Gastrocnemius medialis (tissue), 4 donors: ENCODE measurements at regions not wholly inside any gene's neighbourhood (a gene's known extent, or its start where the extent isn't known, plus 50 kb on each side); places are given as distances from the start of the nearest gene placed in this dataset.

ENCODE experiments used
- ATAC-seq, 2 donors: fragments of 150-250 bp; one replicate each; pipeline ENCODE4 v1.9.1; 2016
- DNase-seq, 2 donors: peaks; one replicate each; pipeline ENCODE4 v3.0.0-alpha.2; 2019
- H3K27ac ChIP-seq, 4 donors: fragments of 200-600 bp; sonication (generic); 1 replicate in 1 of 4; 2 replicates in 3 of 4; pipeline ENCODE4 v1.5.1; 2016 to 2018; ENCODE audit warnings: mild to moderate bottlenecking in 2 of 4, moderate library complexity in 1 of 4
- H3K27me3 ChIP-seq, 3 donors: fragments of 200-600 bp; sonication (generic) in 2 of 3; 1 replicate in 1 of 3; 2 replicates in 2 of 3; pipeline versions ENCODE4 v1.5.1 to v1.6.0; 2016 to 2019; ENCODE audit warnings: mild to moderate bottlenecking in 1 of 3, moderate library complexity in 1 of 3
- H3K36me3 ChIP-seq, 2 donors: fragments of 200-600 bp; sonication (generic) in 1 of 2; one replicate each; pipeline ENCODE4 v1.5.1; 2017 to 2018
- H3K4me1 ChIP-seq, 2 donors: fragments of 200-600 bp; sonication (generic) in 1 of 2; one replicate each; pipeline ENCODE4 v1.5.1; 2016 to 2017; ENCODE audit warnings: mild to moderate bottlenecking in 2 of 2
- H3K4me3 ChIP-seq, 4 donors: fragments of 200-600 bp; sonication (generic) in 3 of 4; 1 replicate in 1 of 4; 2 replicates in 3 of 4; pipeline ENCODE4 v1.5.1; 2016 to 2019; ENCODE audit warnings: mild to moderate bottlenecking in 2 of 4
- H3K9me3 ChIP-seq, 3 donors: fragments of 200-600 bp; sonication (generic) in 2 of 3; 1 replicate in 1 of 3; 2 replicates in 2 of 3; pipeline ENCODE4 v1.5.1; 2016 to 2019
- CTCF ChIP-seq, 5 experiments: fragments of 450-650 bp in 3 of 5; fragments of 200-600 bp in 2 of 5; sonication (generic) in 2 of 5; IDR thresholded peaks in 4 of 5; conservative IDR thresholded peaks in 1 of 5; 1 replicate in 4 of 5; 2 replicates in 1 of 5; pipeline ENCODE4 v1.5.1; 2016 to 2019; ENCODE audit warnings: antibody characterized with exemption in 5 of 5, mild to moderate bottlenecking in 3 of 5, moderate library complexity in 3 of 5
- POLR2A ChIP-seq, 2 donors: fragments of 450-650 bp; IDR thresholded peaks; one replicate each; pipeline ENCODE4 v1.6.1; 2017; ENCODE audit warnings: antibody characterized with exemption in 2 of 2, mild to moderate bottlenecking in 2 of 2, moderate library complexity in 2 of 2
- in situ Hi-C, 4 donors: fragments of 200-750 bp; cut with MboI; loops; one replicate each; pipeline versions ENCODE4 v1.15.0 to v1.8.0; 2017; ENCODE audit warnings: low sequenced_read_pairs in 4 of 4
- intact Hi-C: fragments of 100-400 bp; cut with DNase I; formaldehyde crosslinking; loops from one replicate; pipeline ENCODE4 v1.15.1; 2023; ENCODE audit warnings: low total_unique reads

DNA sequence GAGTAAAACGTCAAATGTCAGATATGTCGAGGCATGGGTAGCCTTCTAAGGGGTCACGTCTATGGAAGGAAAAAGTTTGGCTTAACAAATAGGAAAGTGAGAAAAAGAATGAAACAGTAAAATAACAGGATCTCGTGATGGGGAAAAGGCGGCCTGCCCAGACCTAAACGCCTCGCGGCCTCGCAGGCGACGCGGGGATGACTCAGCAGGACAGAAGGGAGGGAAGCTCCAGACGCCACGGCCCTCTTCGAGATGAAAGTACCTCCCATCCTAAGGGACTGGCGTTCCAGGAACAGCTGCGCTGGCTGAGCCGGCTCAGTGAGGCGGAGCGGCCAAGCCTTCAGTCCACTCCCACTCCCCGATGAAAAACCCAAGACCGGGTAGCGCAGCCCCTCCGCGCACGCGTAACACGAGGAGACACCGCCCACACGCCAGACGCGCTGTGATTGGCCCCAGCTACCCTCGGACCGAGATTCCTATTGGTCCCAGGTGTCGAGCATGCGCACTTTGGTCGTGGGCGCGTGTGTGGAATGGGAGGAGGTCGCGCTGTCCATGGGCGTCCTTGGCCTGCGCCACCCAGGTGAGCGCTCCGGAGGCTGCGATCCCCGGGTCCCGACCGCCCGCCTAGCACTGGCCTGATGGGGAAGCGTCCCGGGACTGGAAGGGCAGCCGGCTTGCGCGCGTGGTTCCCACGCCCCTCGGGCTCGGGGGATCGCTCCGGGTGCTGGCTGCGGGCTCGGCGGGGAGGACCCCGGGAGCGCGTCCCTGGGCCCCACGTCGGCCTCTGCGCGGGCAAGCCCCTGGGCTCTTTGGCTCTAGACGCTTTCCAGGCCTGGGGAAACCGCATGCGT, 588.5 kb downstream of the MTRR start:
- H3K4me3 ChIP-seq = peak overlapping the region; percentile 63 to 77 (median 68)
- in situ Hi-C loops = loop anchor here in 1 of 4 donors (25.0 kb wide), 1 partner anchor 595 kb away; the partner anchor contains the start of genes CFAP90, FASTKD3 and MTRR
- peak; percentile 94 to 96 for ATAC-seq

DNA sequence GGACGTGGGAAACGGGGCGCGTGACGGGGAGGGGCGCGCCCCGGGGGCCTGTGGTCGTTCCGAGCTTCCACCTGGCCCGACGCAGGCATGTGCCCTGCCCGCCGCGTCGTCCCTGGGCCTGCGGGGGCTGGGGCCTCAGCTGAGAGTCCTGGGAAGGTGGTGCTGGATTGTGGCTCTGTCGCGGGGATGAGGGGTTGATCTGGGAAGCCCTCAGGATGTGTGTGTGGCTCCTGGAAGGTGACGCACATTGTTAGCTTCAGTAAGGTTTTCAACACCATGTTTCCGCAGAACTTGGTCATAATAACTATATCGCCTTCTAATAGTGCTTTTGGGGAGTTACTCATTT, 589.1 kb downstream of the MTRR start:
- peaks cover 0 to 19% of the 10 kb centered on the region in 2 donors for H3K36me3 ChIP-seq
- TF ChIP-seq CTCF (IDR thresholded peaks at IDR 0.05 in 4 of 5, conservative IDR thresholded peaks at IDR 0.05 in 1 of 5) (no peak), POLR2A (IDR thresholded peaks at IDR 0.05) (no peak)
- H3K4me1 ChIP-seq = peaks cover 0 to 12% of the 10 kb centered on the region in 2 donors
- peak overlapping the region; percentile 82 to 92 (median 85) for H3K27ac ChIP-seq
- no peaks in the 10 kb centered on the region for H3K27me3 ChIP-seq
- ATAC-seq = peak; percentile 19 to 28
- peak overlapping the region; percentile 63 to 77 (median 68) for H3K4me3 ChIP-seq
- intact Hi-C loops (no loop called here), in situ Hi-C loops (loop anchor here in 1 of 4 donors (25.0 kb wide), 1 partner anchor 596 kb away; the partner anchor contains the start of genes CFAP90, FASTKD3 and MTRR)
- peak in 1 of 2 donors; percentile 2 for DNase-seq
- no peaks in the 10 kb centered on the region for H3K9me3 ChIP-seq

More for the DNA sequence above, 588.5 kb downstream of the MTRR start:
- H3K27ac ChIP-seq = peak overlapping the region; percentile 82 to 92 (median 85)
- DNase-seq = peak; percentile 90 to 92
- peaks cover 0 to 16% of the 10 kb centered on the region in 2 donors for H3K36me3 ChIP-seq
- no peaks in the 10 kb centered on the region for H3K27me3 ChIP-seq
- TF ChIP-seq POLR2A (IDR thresholded peaks at IDR 0.05) = peak; percentile 62 to 90
- TF ChIP-seq CTCF (IDR thresholded peaks at IDR 0.05 in 4 of 5, conservative IDR thresholded peaks at IDR 0.05 in 1 of 5) = no peak
- peaks cover 0 to 12% of the 10 kb centered on the region in 2 donors for H3K4me1 ChIP-seq
- intact Hi-C loops = no loop called here
- H3K9me3 ChIP-seq = no peaks in the 10 kb centered on the region

DNA sequence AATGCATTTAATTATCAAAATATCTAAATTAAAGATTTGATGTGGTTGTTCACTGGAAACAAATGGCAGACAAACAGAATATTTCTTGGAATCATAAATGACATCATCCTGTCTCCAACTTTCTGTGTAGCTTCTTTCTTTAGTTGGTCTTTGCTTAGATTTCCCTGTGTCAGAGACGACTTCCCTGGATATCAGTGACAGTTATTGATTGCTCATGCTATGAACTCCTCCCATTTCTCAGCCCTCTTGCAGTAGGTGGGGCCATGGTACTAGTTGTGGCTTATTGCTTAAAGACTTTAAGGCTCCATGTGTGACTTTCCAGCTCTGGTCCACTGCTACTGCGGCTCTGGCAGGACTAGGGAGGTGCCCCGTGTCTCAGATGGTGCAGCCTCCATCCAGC, 592.6 kb downstream of the MTRR start:
- H3K9me3 ChIP-seq = no peaks in the 10 kb centered on the region
- no peak overlapping the region for H3K4me3 ChIP-seq
- H3K27me3 ChIP-seq = no peaks in the 10 kb centered on the region
- peaks cover 0 to 12% of the 10 kb centered on the region in 2 donors for H3K4me1 ChIP-seq
- no peak for DNase-seq
- no peak for TF ChIP-seq CTCF (IDR thresholded peaks at IDR 0.05 in 4 of 5, conservative IDR thresholded peaks at IDR 0.05 in 1 of 5)
- TF ChIP-seq POLR2A (IDR thresholded peaks at IDR 0.05) = no peak
- intact Hi-C loops = no loop called here
- ATAC-seq = no peak
- in situ Hi-C loops = loop anchor here in 1 of 4 donors (25.0 kb wide), 1 partner anchor 599 kb away; the partner anchor contains the start of genes CFAP90, FASTKD3 and MTRR
- H3K36me3 ChIP-seq = peaks cover 0 to 19% of the 10 kb centered on the region in 2 donors
- H3K27ac ChIP-seq = no peak overlapping the region

GRCh38 chr5:8462565-8462964, 593.6 kb downstream of the MTRR start:
- Histone ChIP-seq H3K27me3 (no peaks in the 10 kb centered on the region), H3K4me1 (peaks cover 0 to 8% of the 10 kb centered on the region in 2 donors), H3K27ac (no peak overlapping the region), H3K9me3 (no peaks in the 10 kb centered on the region), H3K36me3 (peaks cover 0 to 19% of the 10 kb centered on the region in 2 donors), H3K4me3 (no peak overlapping the region)
- in situ Hi-C loops = loop anchor here in 1 of 4 donors (25.0 kb wide), 1 partner anchor 600 kb away; the partner anchor contains the start of genes CFAP90, FASTKD3 and MTRR
- no peak for TF ChIP-seq POLR2A (IDR thresholded peaks at IDR 0.05)
- TF ChIP-seq CTCF (IDR thresholded peaks at IDR 0.05 in 4 of 5, conservative IDR thresholded peaks at IDR 0.05 in 1 of 5) = no peak
- intact Hi-C loops = no loop called here
- DNase-seq (no peak), ATAC-seq (no peak)
